PC-3 (cell line): ENCODE measurements at regions not wholly inside any gene's neighbourhood (a gene's known extent, or its start where the extent isn't known, plus 50 kb on each side); places are given as distances from the start of the nearest gene placed in this dataset.
"Not testable (repeated sequence)": the region's sequence is repeated elsewhere in the genome, so short reads cannot be mapped to it uniquely, and the experiment has no call there.

Experiments used
- ATAC-seq: fragments of 200-7000 bp; cut with Tn5 transposase; 2 replicates; pipeline ENCODE4 v1.9.1; 2020; ENCODE audit warnings: mild to moderate bottlenecking, moderate library complexity
- BruUV-seq: library from RNA; stranded (reverse); fragments of 400-500 nt; replicated peaks from 2 replicates; lab custom pipeline; 2021; lab: Mats Ljungman, UMichigan
- CTCF ChIA-PET: fragments of 300-600 bp; sonication (Branson Sonifier 250); formaldehyde crosslinking; loops from one replicate; lab custom pipeline; 2022; ENCODE audit warnings: antibody characterized with exemption; lab: Charles Lee
- POLR2A ChIA-PET: fragments of 300-600 bp; sonication (Branson Sonifier 250); formaldehyde crosslinking; loops from one replicate; lab custom pipeline; 2022; ENCODE audit warnings: antibody characterized with exemption; ENCODE audit not compliant: unreplicated experiment; lab: Charles Lee
- DNase-seq: peaks from one replicate; pipeline ENCODE4 v3.0.0-alpha.2; 2015
- H2AFZ ChIP-seq: fragments of 300-600 bp; sonication (generic); 2 replicates; pipeline ENCODE4 v1.6.0; 2016; ENCODE audit warnings: antibody characterized with exemption, low read length
- H3F3A ChIP-seq: fragments of 300-600 bp; sonication (generic); one replicate; pipeline ENCODE4 v1.6.0; 2017; ENCODE audit warnings: antibody characterized with exemption, low read length, control low read depth, mild to moderate bottlenecking; ENCODE audit not compliant: unreplicated experiment
- H3K27ac ChIP-seq: fragments of 300-600 bp; sonication (generic); 2 replicates; pipeline ENCODE4 v1.5.1; 2016; ENCODE audit warnings: mild to moderate bottlenecking, low read length
- H3K27me3 ChIP-seq: fragments of 300-600 bp; sonication (generic); 2 replicates; pipeline ENCODE4 v1.6.1; 2016; ENCODE audit warnings: low read length, mixed read lengths
- H3K36me3 ChIP-seq: fragments of 300-600 bp; sonication (generic); 2 replicates; pipeline ENCODE4 v1.6.1; 2016; ENCODE audit warnings: low read depth, mixed run types, low read length, mixed read lengths
- H3K4me1 ChIP-seq: fragments of 300-600 bp; sonication (generic); 2 replicates; pipeline ENCODE4 v1.5.1; 2016; ENCODE audit warnings: low read length; ENCODE audit not compliant: insufficient read depth
- H3K4me2 ChIP-seq: fragments of 300-600 bp; sonication (generic); 2 replicates; pipeline ENCODE4 v1.6.0; 2016; ENCODE audit warnings: low read length
- H3K4me3 ChIP-seq: fragments of 300-600 bp; sonication (generic); 2 replicates; pipeline ENCODE4 v1.5.1; 2016; ENCODE audit warnings: mild to moderate bottlenecking, low read length, mixed read lengths
- H3K79me2 ChIP-seq: fragments of 300-600 bp; sonication (generic); 2 replicates; pipeline ENCODE4 v1.6.1; 2017; ENCODE audit warnings: low read length, mixed read lengths
- H3K9ac ChIP-seq: fragments of 300-600 bp; sonication (generic); 2 replicates; pipeline ENCODE4 v1.6.0; 2016; ENCODE audit warnings: mild to moderate bottlenecking, low read length
- H3K9me2 ChIP-seq: fragments of 300-600 bp; sonication (generic); replicated peaks from 2 replicates; pipeline ENCODE4 v1.6.1; 2016; ENCODE audit warnings: mixed run types, low read length, mixed read lengths
- H3K9me3 ChIP-seq: fragments of 300-600 bp; sonication (generic); 2 replicates; pipeline ENCODE4 v1.6.1; 2016; ENCODE audit warnings: low read length, mixed read lengths
- H4K20me1 ChIP-seq: fragments of 300-600 bp; sonication (generic); 2 replicates; pipeline ENCODE4 v1.6.1; 2016; ENCODE audit warnings: low read length, mixed read lengths
- EZH2 ChIP-seq: fragments of 300-600 bp; sonication (generic); IDR thresholded peaks from one replicate; pipeline ENCODE4 v1.6.1; 2017; ENCODE audit warnings: antibody characterized with exemption, mild to moderate bottlenecking, low read length; ENCODE audit not compliant: unreplicated experiment
- EZH2phosphoT487 ChIP-seq: fragments of 300-600 bp; sonication (generic); IDR thresholded peaks from 2 replicates; pipeline ENCODE4 v1.6.1; 2018; ENCODE audit warnings: mild to moderate bottlenecking, antibody characterized with exemption, low read length, borderline replicate concordance
- intact Hi-C: fragments of 100-400 bp; cut with micrococcal nuclease; formaldehyde crosslinking; loops from 2 replicates; pipeline ENCODE4 v1.9.0; 2023
- TF ChIP-seq, protein P1 (sequence below): fragments of 300-600 bp; sonication (generic); conservative IDR thresholded peaks from 2 replicates; pipeline ENCODE4 v1.5.1; 2017; ENCODE audit warnings: antibody characterized with exemption, low read depth, mild to moderate bottlenecking, low read length

DNA sequence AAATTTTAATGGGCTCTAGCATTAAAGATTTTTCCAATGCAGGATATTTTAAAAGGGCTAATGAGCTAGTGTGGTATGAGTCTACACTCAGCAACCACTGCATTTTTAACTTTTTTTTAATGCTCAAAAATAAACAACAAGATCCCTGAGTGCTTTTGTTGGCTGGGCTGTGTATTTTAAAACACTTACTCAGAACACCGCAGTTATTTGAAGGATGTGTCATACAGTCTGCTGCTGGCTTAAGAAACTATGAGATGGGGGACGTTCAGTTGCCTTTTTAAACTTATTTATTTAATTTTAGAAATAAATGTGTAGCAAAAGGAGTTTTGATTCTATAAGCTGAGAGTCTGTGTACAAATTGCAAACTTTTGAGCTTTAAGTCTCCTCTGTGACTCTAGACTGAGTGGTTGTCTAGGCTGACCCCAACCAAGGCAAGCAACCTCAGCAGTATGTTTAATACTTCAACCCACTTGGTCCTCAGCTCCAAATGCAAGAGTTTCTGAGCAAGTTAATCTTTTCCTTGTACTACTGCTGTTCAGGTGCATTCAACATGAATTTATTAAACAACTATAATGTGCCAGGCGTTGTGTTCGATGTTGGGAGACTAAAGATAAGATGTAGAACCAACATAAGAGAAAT, 278.6 kb upstream of the DIPK2B start:
- POLR2A ChIA-PET: interaction anchor here (1.2 to 1.9 kb wide), 2 partner anchors 156 to 231 kb away, joined by 6 read pairs; no protein-coding TSS in a partner anchor
- Histone ChIP-seq H3K9me3 (no peaks in the 10 kb centered on the region), H3K79me2 (peaks cover 37% of the 10 kb centered on the region), H4K20me1 (no peaks in the 10 kb centered on the region), H3K4me3 (no peak overlapping the region), H3K9me2 (no peaks in the 10 kb centered on the region), H3K4me1 (peaks cover 54% of the 10 kb centered on the region), H3K27me3 (no peaks in the 10 kb centered on the region), H3K36me3 (peaks cover 2% of the 10 kb centered on the region; the same call in 1 of the 2 replicates), H3K9ac (peak overlapping the region; percentile 99), H2AFZ (no peak overlapping the region), H3F3A (peaks cover 7% of the 10 kb centered on the region), H3K4me2 (peak overlapping the region; percentile 80), H3K27ac (peak overlapping the region; percentile 100)
- TSS peak; percentile 92 for BruUV-seq
- TF ChIP-seq EZH2 (no peak), EZH2phosphoT487 (no peak)
- TF ChIP-seq, protein P1, sequence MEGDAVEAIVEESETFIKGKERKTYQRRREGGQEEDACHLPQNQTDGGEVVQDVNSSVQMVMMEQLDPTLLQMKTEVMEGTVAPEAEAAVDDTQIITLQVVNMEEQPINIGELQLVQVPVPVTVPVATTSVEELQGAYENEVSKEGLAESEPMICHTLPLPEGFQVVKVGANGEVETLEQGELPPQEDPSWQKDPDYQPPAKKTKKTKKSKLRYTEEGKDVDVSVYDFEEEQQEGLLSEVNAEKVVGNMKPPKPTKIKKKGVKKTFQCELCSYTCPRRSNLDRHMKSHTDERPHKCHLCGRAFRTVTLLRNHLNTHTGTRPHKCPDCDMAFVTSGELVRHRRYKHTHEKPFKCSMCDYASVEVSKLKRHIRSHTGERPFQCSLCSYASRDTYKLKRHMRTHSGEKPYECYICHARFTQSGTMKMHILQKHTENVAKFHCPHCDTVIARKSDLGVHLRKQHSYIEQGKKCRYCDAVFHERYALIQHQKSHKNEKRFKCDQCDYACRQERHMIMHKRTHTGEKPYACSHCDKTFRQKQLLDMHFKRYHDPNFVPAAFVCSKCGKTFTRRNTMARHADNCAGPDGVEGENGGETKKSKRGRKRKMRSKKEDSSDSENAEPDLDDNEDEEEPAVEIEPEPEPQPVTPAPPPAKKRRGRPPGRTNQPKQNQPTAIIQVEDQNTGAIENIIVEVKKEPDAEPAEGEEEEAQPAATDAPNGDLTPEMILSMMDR: no peak
- peak; percentile 68 for ATAC-seq
- DNase-seq: peak; percentile 88
- intact Hi-C loops: loop anchor here (1.0 to 2.0 kb wide), 3 partner anchors 27 to 236 kb away; no protein-coding TSS in a partner anchor
- CTCF ChIA-PET: interaction anchor here (0.5 to 0.6 kb wide), 2 partner anchors 265 to 321 kb away, joined by 3 read pairs; no protein-coding TSS in a partner anchor

DNA sequence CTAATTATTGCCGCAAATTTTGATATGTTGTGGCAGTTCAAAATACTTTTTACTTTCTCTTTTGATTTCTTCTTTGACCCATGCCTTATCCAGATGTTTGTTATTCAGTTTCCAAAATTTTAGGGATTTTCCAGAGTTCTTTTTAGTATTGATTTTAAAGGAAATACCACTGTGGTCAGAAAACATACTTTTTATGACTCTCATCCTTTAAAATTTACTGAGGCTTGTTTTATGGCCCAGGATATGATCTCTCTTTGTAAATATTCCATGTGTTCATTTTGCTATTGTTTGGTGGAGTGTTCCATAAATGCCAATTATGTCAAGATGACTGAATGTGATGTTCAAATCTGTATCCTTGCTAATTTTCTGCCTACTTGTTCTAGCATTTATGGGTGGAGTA, 272.3 kb upstream of the DIPK2B start:
- no peaks in the 10 kb centered on the region for H3K27me3 ChIP-seq
- peak overlapping the region; percentile 69 for H3K4me2 ChIP-seq
- peaks cover 62% of the 10 kb centered on the region for H3K4me1 ChIP-seq
- H3F3A ChIP-seq: no peaks in the 10 kb centered on the region
- ATAC-seq (peak; percentile 77), DNase-seq (peak; percentile 88)
- no peak overlapping the region for H2AFZ ChIP-seq
- 0 out of 2 replicates have a peak, but pooled peaks cover 3% of the 10 kb centered on the region for H3K9me3 ChIP-seq
- H4K20me1 ChIP-seq: no peaks in the 10 kb centered on the region
- BruUV-seq: no TSS peak
- peaks cover 32% of the 10 kb centered on the region for H3K79me2 ChIP-seq
- CTCF ChIA-PET: no interaction called here
- no peak for TF ChIP-seq EZH2
- no peak for TF ChIP-seq EZH2phosphoT487
- TF ChIP-seq, protein P1: no peak
- intact Hi-C loops: loop anchor here (1.0 kb wide), 1 partner anchor 242 kb away; no protein-coding TSS in a partner anchor
- peak overlapping the region; percentile 94 for H3K9ac ChIP-seq
- H3K9me2 ChIP-seq: no peaks in the 10 kb centered on the region
- H3K4me3 ChIP-seq: peak overlapping the region; percentile 19; the same call in 1 of the 2 replicates
- H3K27ac ChIP-seq: peak overlapping the region; percentile 100
- POLR2A ChIA-PET: interaction anchor here (0.5 to 0.6 kb wide), 2 partner anchors 42 to 285 kb away, joined by 4 read pairs; no protein-coding TSS in a partner anchor
- no peaks in the 10 kb centered on the region; the same call in none of the 2 replicates for H3K36me3 ChIP-seq

DNA sequence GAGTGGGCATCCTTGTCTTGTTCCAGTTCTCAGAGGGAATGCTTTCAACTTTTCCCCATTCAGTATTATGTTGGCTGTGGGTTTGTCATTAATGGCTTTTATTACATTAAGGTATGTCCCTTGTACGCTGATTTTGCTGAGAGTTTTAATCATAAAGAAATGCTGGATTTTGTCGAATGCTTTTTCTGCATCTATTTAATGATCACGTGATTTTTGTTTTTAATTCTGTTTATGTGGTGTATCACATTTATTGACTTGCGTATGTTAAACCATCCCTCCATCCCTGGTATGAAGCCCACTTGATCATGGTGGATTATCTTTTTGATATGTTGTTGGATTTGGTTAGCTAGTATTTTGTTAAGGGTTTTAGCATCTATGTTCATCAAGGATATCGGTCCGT, 266.9 kb upstream of the DIPK2B start:
- POLR2A ChIA-PET: interaction anchor here (0.6 kb wide), 1 partner anchor 282 kb away, joined by 3 read pairs; no protein-coding TSS in a partner anchor
- H3K4me2 ChIP-seq, intact Hi-C loops, H3K4me3 ChIP-seq, ATAC-seq, H3K79me2 ChIP-seq, H3K27me3 ChIP-seq, H4K20me1 ChIP-seq, H3K9me2 ChIP-seq, H2AFZ ChIP-seq, H3F3A ChIP-seq, H3K36me3 ChIP-seq, CTCF ChIA-PET, DNase-seq, H3K9me3 ChIP-seq: not testable (repeated sequence)
- Histone ChIP-seq H3K4me1 (peaks cover 33% of the 10 kb centered on the region), H3K9ac (peak overlapping the region; percentile 58; the same call in 1 of the 2 replicates), H3K27ac (peak overlapping the region; percentile 95)
- BruUV-seq: TSS peak; percentile 20

DNA sequence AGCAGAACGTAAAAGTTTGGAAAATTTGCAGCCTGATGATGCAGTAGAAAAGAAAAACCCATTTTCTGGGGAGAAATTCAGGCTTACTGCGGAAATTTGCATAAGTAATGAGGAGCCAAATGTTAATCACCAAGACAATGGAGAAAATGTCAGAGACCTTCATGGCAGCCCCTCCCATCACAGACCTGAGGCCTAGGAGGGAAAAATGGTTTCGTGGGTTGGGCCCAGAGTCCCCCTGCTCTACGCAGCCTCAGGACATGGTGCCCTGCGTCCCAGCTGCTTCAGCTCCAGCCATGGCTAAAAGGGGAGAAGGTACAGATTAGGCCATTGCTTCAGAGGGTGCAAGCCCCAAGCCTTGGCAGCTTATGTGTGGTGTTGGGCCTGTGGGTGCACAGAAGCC, 255.1 kb upstream of the DIPK2B start:
- H3F3A ChIP-seq, H3K27me3 ChIP-seq, H3K36me3 ChIP-seq, H3K9me3 ChIP-seq, POLR2A ChIA-PET, ATAC-seq, H3K9me2 ChIP-seq, BruUV-seq, H3K9ac ChIP-seq, intact Hi-C loops, H3K4me2 ChIP-seq, H3K27ac ChIP-seq, CTCF ChIA-PET, H4K20me1 ChIP-seq, H2AFZ ChIP-seq, DNase-seq, H3K79me2 ChIP-seq, H3K4me3 ChIP-seq: not testable (repeated sequence)
- peaks cover 11% of the 10 kb centered on the region for H3K4me1 ChIP-seq
